GM12878 (cell line): ENCODE measurements at regions not wholly inside any gene's neighbourhood (a gene's known extent, or its start where the extent isn't known, plus 50 kb on each side); places are given as distances from the start of the nearest gene placed in this dataset.

Source experiments
- ETV6 ChIP-seq, 2 experiments: fragments of 450-650 bp in 1 of 2; IDR thresholded peaks in 1 of 2; conservative IDR thresholded peaks in 1 of 2; 2 replicates each; pipeline ENCODE4 v1.6.1; 2014; ENCODE audit warnings: antibody characterized with exemption in 1 of 2, borderline replicate concordance in 1 of 2, low read depth in 1 of 2, mild to moderate bottlenecking in 1 of 2, moderate library complexity in 1 of 2
- POLR2AphosphoS5 ChIP-seq: IDR thresholded peaks from 2 replicates; pipeline ENCODE4 v1.6.1; 2011; ENCODE audit warnings: mild to moderate bottlenecking, low read length, inconsistent platforms
- TCF12 ChIP-seq: IDR thresholded peaks from 2 replicates; pipeline ENCODE4 v1.6.1; 2011; ENCODE audit warnings: low read depth, mild to moderate bottlenecking, low read length
- ZNF274 ChIP-seq: IDR thresholded peaks from one replicate; pipeline ENCODE4 v1.8.0; 2011; ENCODE audit not compliant: insufficient read length, insufficient read depth
- TF ChIP-seq, protein P1 (sequence below), 3 experiments: IDR thresholded peaks in 2 of 3; conservative IDR thresholded peaks in 1 of 3; 2 replicates each; pipeline ENCODE4 v1.5.1; 2011; ENCODE audit warnings: low read depth in 3 of 3, low read length in 3 of 3, mild to moderate bottlenecking in 3 of 3, control low read depth in 2 of 3, moderate library complexity in 2 of 3, inconsistent platforms in 1 of 3, mixed read lengths in 1 of 3; ENCODE audit not compliant: control insufficient read depth in 2 of 3, insufficient read depth in 1 of 3; ENCODE audit errors: extremely low read depth in 1 of 3
- TF ChIP-seq, protein P2 (sequence below): IDR thresholded peaks from 2 replicates; pipeline ENCODE4 v1.6.1; 2012; ENCODE audit warnings: low read length, inconsistent platforms
- TF ChIP-seq, protein P3 (sequence below): IDR thresholded peaks from 2 replicates; pipeline ENCODE4 v1.6.1; 2012; ENCODE audit warnings: low read depth, low read length, improper control_type of control experiment

DNA sequence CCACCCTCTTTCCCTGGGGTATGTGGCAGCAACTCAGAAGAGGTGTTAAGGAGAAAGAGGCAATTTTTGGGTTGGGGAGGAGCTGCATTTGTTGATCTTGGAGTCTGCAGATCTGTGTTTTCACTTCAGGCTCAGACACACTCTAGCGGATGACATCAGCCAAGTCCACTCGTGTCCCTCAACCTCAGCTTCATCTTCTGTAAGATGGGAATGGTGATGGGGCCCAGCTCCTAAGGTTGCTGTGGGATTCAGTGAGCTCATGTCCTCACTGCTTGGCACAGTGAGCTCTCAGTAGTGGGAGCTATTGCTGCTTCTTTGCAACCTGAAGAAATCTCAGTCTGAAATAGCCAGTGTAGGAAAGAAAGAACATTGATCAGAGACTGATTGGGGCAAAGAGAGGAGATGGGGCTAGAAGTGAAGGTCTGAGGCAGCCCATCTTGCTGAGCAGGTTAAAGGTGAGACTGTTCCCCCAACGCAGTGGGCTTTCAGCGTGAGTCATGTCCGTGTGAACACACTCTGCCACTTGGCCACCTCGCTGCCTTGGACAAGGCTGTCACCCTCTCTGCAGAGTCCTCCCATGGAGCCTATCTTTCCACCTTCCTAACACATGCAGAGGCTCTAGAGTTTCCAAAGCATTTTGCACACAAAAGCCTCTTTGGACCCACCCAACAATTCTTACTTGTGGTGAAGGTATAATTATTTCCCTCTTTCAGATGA, 56.0 kb upstream of the CITED4 start:
- TF ChIP-seq ZNF274 (no peak), ETV6 (conservative IDR thresholded peaks at IDR 0.05 in 1 of 2, IDR thresholded peaks at IDR 0.05 in 1 of 2; ENCODE audit: borderline replicate concordance in 1 of 2, low read depth in 1 of 2) (no peak), POLR2AphosphoS5 (no peak), TCF12 (no peak)
- TF ChIP-seq, protein P1, sequence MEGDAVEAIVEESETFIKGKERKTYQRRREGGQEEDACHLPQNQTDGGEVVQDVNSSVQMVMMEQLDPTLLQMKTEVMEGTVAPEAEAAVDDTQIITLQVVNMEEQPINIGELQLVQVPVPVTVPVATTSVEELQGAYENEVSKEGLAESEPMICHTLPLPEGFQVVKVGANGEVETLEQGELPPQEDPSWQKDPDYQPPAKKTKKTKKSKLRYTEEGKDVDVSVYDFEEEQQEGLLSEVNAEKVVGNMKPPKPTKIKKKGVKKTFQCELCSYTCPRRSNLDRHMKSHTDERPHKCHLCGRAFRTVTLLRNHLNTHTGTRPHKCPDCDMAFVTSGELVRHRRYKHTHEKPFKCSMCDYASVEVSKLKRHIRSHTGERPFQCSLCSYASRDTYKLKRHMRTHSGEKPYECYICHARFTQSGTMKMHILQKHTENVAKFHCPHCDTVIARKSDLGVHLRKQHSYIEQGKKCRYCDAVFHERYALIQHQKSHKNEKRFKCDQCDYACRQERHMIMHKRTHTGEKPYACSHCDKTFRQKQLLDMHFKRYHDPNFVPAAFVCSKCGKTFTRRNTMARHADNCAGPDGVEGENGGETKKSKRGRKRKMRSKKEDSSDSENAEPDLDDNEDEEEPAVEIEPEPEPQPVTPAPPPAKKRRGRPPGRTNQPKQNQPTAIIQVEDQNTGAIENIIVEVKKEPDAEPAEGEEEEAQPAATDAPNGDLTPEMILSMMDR (IDR thresholded peaks at IDR 0.05 in 2 of 3, conservative IDR thresholded peaks at IDR 0.05 in 1 of 3; ENCODE audit: control insufficient read depth in 2 of 3, extremely low read depth in 1 of 3, insufficient read depth in 1 of 3, low read depth in 3 of 3, low read length in 3 of 3): no peak
- TF ChIP-seq, protein P2, sequence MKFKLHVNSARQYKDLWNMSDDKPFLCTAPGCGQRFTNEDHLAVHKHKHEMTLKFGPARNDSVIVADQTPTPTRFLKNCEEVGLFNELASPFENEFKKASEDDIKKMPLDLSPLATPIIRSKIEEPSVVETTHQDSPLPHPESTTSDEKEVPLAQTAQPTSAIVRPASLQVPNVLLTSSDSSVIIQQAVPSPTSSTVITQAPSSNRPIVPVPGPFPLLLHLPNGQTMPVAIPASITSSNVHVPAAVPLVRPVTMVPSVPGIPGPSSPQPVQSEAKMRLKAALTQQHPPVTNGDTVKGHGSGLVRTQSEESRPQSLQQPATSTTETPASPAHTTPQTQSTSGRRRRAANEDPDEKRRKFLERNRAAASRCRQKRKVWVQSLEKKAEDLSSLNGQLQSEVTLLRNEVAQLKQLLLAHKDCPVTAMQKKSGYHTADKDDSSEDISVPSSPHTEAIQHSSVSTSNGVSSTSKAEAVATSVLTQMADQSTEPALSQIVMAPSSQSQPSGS: no peak
- TF ChIP-seq, protein P3, sequence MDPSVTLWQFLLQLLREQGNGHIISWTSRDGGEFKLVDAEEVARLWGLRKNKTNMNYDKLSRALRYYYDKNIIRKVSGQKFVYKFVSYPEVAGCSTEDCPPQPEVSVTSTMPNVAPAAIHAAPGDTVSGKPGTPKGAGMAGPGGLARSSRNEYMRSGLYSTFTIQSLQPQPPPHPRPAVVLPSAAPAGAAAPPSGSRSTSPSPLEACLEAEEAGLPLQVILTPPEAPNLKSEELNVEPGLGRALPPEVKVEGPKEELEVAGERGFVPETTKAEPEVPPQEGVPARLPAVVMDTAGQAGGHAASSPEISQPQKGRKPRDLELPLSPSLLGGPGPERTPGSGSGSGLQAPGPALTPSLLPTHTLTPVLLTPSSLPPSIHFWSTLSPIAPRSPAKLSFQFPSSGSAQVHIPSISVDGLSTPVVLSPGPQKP: no peak
